K562 (cell line): ENCODE measurements at regions not wholly inside any gene's neighbourhood (a gene's known extent, or its start where the extent isn't known, plus 50 kb on each side); places are given as distances from the start of the nearest gene placed in this dataset.

ENCODE experiments used
- ATAC-seq: fragments of 200-7000 bp; cut with Tn5 transposase; 3 replicates; pipeline ENCODE4 v1.9.1; 2020; ENCODE audit warnings: moderate library complexity
- BruUV-seq: library from RNA; stranded (reverse); fragments of 400-500 nt; replicated peaks from 2 replicates; lab custom pipeline; 2021; lab: Mats Ljungman, UMichigan
- CTCF ChIA-PET: fragments of 300-600 bp; formaldehyde crosslinking; extraction: SDS; loops from one replicate; lab custom pipeline; 2021; ENCODE audit warnings: low intra/inter-chr PET ratio; lab: Yijun Ruan, JAX
- POLR2A ChIA-PET: fragments of 300-600, 350-650 bp; sonication (Branson Sonifier 250); formaldehyde crosslinking; extraction: SDS; loops from one replicate; lab custom pipeline; 2021; ENCODE audit warnings: antibody characterized with exemption, inconsistent platforms; lab: Yijun Ruan, JAX
- DNase-seq, 4 experiments: peaks; one replicate each; pipeline versions ENCODE4 v3.0.0 to v3.0.0-alpha.2; 2011 to 2018; ENCODE audit warnings: low spot score in 3 of 4, mixed read lengths in 3 of 4; ENCODE audit errors: extremely low read depth in 1 of 4
- FAIRE-seq: peaks from 2 replicates; lab custom pipeline; 2011; peaks lifted over from hg19 to GRCh38; lab: Jason Lieb, UNC
- H2AFZ ChIP-seq: 2 replicates; pipeline ENCODE4 v1.6.0; 2011; ENCODE audit warnings: low read depth, low read length, control low read depth, inconsistent platforms
- H3K27ac ChIP-seq: fragments of 200-600 bp; 3 replicates; pipeline ENCODE4 v1.8.0; 2011; ENCODE audit warnings: low read depth, mild to moderate bottlenecking, control low read depth, inconsistent platforms, low read length, moderate library complexity, mixed read lengths; ENCODE audit errors: extremely low read depth
- H3K27me3 ChIP-seq, 2 experiments: fragments of 300-600 bp in 1 of 2; 2 replicates in 1 of 2; 3 replicates in 1 of 2; pipeline versions ENCODE4 v1.6.0 to v1.8.0; 2011; ENCODE audit warnings: inconsistent platforms in 2 of 2, low read length in 2 of 2, mild to moderate bottlenecking in 1 of 2, mixed read lengths in 1 of 2, moderate library complexity in 1 of 2; ENCODE audit not compliant: control insufficient read depth in 2 of 2, insufficient read depth in 2 of 2
- H3K36me3 ChIP-seq: fragments of 300-600 bp; 3 replicates; pipeline ENCODE4 v1.8.0; 2011; ENCODE audit warnings: mild to moderate bottlenecking, low read length, inconsistent platforms; ENCODE audit not compliant: control insufficient read depth, insufficient read depth
- H3K4me1 ChIP-seq, 2 experiments: fragments of 200-600 bp in 1 of 2; replicated peaks in 1 of 2; 2 replicates in 1 of 2; 3 replicates in 1 of 2; pipeline versions ENCODE4 v1.5.1 to v1.8.0; 2011; ENCODE audit warnings: inconsistent platforms in 2 of 2, low read length in 2 of 2, mild to moderate bottlenecking in 1 of 2, mixed read lengths in 1 of 2, moderate library complexity in 1 of 2; ENCODE audit not compliant: control insufficient read depth in 2 of 2, insufficient read depth in 2 of 2
- H3K4me2 ChIP-seq: 2 replicates; pipeline ENCODE4 v1.6.1; 2011; ENCODE audit warnings: low read length, control low read depth, inconsistent platforms, mixed read lengths; ENCODE audit not compliant: insufficient read depth
- H3K4me3 ChIP-seq: fragments of 200-600 bp; sonication (generic), shearing (Covaris generic); 2 replicates; pipeline ENCODE4 v1.5.1; 2016; ENCODE audit warnings: control low read depth, inconsistent platforms
- H3K79me2 ChIP-seq: fragments of 200-600 bp; 3 replicates; pipeline ENCODE4 v1.8.0; 2011; ENCODE audit warnings: low read length, inconsistent platforms; ENCODE audit not compliant: control insufficient read depth, insufficient read depth
- H3K9ac ChIP-seq, 2 experiments: 2 replicates each; pipeline versions ENCODE4 v1.6.0 to v1.6.1; 2011; ENCODE audit warnings: low read depth in 2 of 2, low read length in 2 of 2, control low read depth in 1 of 2, inconsistent platforms in 1 of 2, mild to moderate bottlenecking in 1 of 2, mixed read lengths in 1 of 2; ENCODE audit not compliant: insufficient read depth in 1 of 2
- H3K9me1 ChIP-seq: one replicate; pipeline ENCODE4 v1.6.0; 2011; ENCODE audit warnings: inconsistent platforms, mild to moderate bottlenecking, low read length, moderate library complexity; ENCODE audit not compliant: control insufficient read depth, insufficient read depth
- H3K9me3 ChIP-seq: replicated peaks from 2 replicates; pipeline ENCODE4 v1.5.1; 2011; ENCODE audit warnings: low read depth, low read length, inconsistent platforms; ENCODE audit not compliant: control insufficient read depth, insufficient read depth
- H4K20me1 ChIP-seq: replicated peaks from 2 replicates; pipeline ENCODE4 v1.6.1; 2011; ENCODE audit warnings: low read length, inconsistent platforms, mixed read lengths; ENCODE audit not compliant: control insufficient read depth, insufficient read depth
- ARID1B ChIP-seq: fragments of 450-650 bp; IDR thresholded peaks from 2 replicates; pipeline ENCODE4 v1.6.1; 2016; ENCODE audit warnings: antibody characterized with exemption, mild to moderate bottlenecking, inconsistent platforms
- BRCA1 ChIP-seq, 2 experiments: fragments of 450-650 bp in 1 of 2; sonication (generic) in 1 of 2; formaldehyde crosslinking in 1 of 2; IDR thresholded peaks; 2 replicates each; pipeline versions ENCODE4 v1.5.0 to v1.6.1; 2017 to 2020; ENCODE audit warnings: mild to moderate bottlenecking in 1 of 2, missing genetic modification reagents in 1 of 2
- CHD2 ChIP-seq: IDR thresholded peaks from 2 replicates; pipeline ENCODE4 v1.6.1; 2011; ENCODE audit warnings: low read depth, low read length
- IRF2 ChIP-seq: sonication (generic); formaldehyde crosslinking; IDR thresholded peaks from 2 replicates; pipeline ENCODE4 v1.8.1; 2022; ENCODE audit warnings: mild to moderate bottlenecking, missing genetic modification reagents
- KHSRP ChIP-seq: fragments of 450-650 bp; IDR thresholded peaks from 2 replicates; pipeline ENCODE4 v1.6.1; 2017
- NCOR1 ChIP-seq: fragments of 450-650 bp; IDR thresholded peaks from 2 replicates; pipeline ENCODE4 v1.6.1; 2016; ENCODE audit warnings: mild to moderate bottlenecking, moderate library complexity
- PHF21A ChIP-seq: fragments of 450-650 bp; IDR thresholded peaks from 2 replicates; pipeline ENCODE4 v1.6.1; 2017; ENCODE audit warnings: low read depth, borderline replicate concordance
- SETDB1 ChIP-seq: IDR thresholded peaks from one replicate; pipeline ENCODE4 v1.6.1; 2012; ENCODE audit warnings: low read length, control low read depth, inconsistent platforms
- SIX5 ChIP-seq, 2 experiments: IDR thresholded peaks; 2 replicates each; pipeline ENCODE4 v1.6.1; 2011; ENCODE audit warnings: low read length in 2 of 2, borderline replicate concordance in 1 of 2, low read depth in 1 of 2, mild to moderate bottlenecking in 1 of 2, moderate library complexity in 1 of 2; ENCODE audit not compliant: insufficient read depth in 1 of 2
- SMARCA4 ChIP-seq: fragments of 450-650 bp; IDR thresholded peaks from 2 replicates; pipeline ENCODE4 v1.6.1; 2016
- SMARCA5 ChIP-seq: fragments of 450-650 bp; IDR thresholded peaks from 2 replicates; pipeline ENCODE4 v1.6.1; 2016
- SP1 ChIP-seq: sonication (generic); formaldehyde crosslinking; IDR thresholded peaks from 2 replicates; pipeline ENCODE4 v1.8.1; 2022; ENCODE audit warnings: mild to moderate bottlenecking, missing genetic modification reagents
- TEAD4 ChIP-seq, 2 experiments: sonication (generic) in 1 of 2; formaldehyde crosslinking in 1 of 2; IDR thresholded peaks; 2 replicates each; pipeline versions ENCODE4 v1.6.1 to v1.8.0; 2012 to 2022; ENCODE audit warnings: borderline replicate concordance in 1 of 2, inconsistent platforms in 1 of 2, low read length in 1 of 2, mild to moderate bottlenecking in 1 of 2, missing genetic modification reagents in 1 of 2
- ZNF217 ChIP-seq: sonication (generic); formaldehyde crosslinking; IDR thresholded peaks from 2 replicates; pipeline ENCODE4 v1.8.0; 2022; ENCODE audit warnings: mild to moderate bottlenecking, missing genetic modification reagents
- ZNF3 ChIP-seq: fragments of 250-450 bp; sonication (Bioruptor Pico); IDR thresholded peaks from 2 replicates; pipeline ENCODE4 v1.5.0; 2021; ENCODE audit warnings: mild to moderate bottlenecking, moderate library complexity
- ZNF444 ChIP-seq: fragments of 250-450 bp; sonication (Bioruptor Pico); IDR thresholded peaks from 2 replicates; pipeline ENCODE4 v1.4.0; 2020; ENCODE audit warnings: mild to moderate bottlenecking, moderate library complexity
- WGBS: fragments of 100-300 bp; shearing (Covaris generic); methylation state at CpG from one replicate; pipeline ENCODE4 v1.1.6; 2016; ENCODE audit warnings: low coverage, mixed read lengths; ENCODE audit not compliant: insufficient coverage; ENCODE audit errors: missing lambda C conversion rate; 5-methylcytosine and 5-hydroxymethylcytosine counted together
- in situ Hi-C: fragments of 300-500 bp; cut with MboI; formaldehyde crosslinking; loops from 4 replicates; pipeline ENCODE4 v1.15.0; 2018; ENCODE audit warnings: inconsistent platforms, mixed read lengths
- intact Hi-C: fragments of 100-400 bp; cut with micrococcal nuclease; formaldehyde crosslinking; loops from 2 replicates; pipeline ENCODE4 v1.14.2; 2022
- TF ChIP-seq, protein P1 (sequence below), 2 experiments: fragments of 450-650 bp; formaldehyde crosslinking in 1 of 2; IDR thresholded peaks; 2 replicates each; pipeline versions ENCODE4 v1.4.0 to v1.6.1; 2014 to 2020; ENCODE audit warnings: mild to moderate bottlenecking in 2 of 2, borderline replicate concordance in 1 of 2, low read depth in 1 of 2

- Histone ChIP-seq H3K9ac (no peak overlapping the region), H3K9me1 (no peaks in the 10 kb centered on the region), H3K27me3 (no peaks in the 10 kb centered on the region), H3K79me2 (no peaks in the 10 kb centered on the region), H3K9me3 (no peaks in the 10 kb centered on the region), H2AFZ (no peak overlapping the region), H3K4me2 (no peak overlapping the region), H3K27ac (no peak overlapping the region), H3K36me3 (no peaks in the 10 kb centered on the region), H3K4me3 (no peak overlapping the region), H3K4me1 (no peaks in the 10 kb centered on the region), H4K20me1 (no peaks in the 10 kb centered on the region; the same call in 1 of the 2 replicates)
- ChIA-PET CTCF (no interaction called here), POLR2A (interaction anchor here (0.6 kb wide), 1 partner anchor 259 kb away, joined by 3 read pairs; no protein-coding TSS in a partner anchor)
- ATAC-seq (no peak), DNase-seq (no peak), FAIRE-seq (no peak)
- WGBS, result 1% methylated on average over 8 of the region's 8 CpGs
- no TSS peak for BruUV-seq
- TF ChIP-seq ZNF217 (no peak), PHF21A (no peak), IRF2 (CRISPR knock-in tag) (no peak), ZNF444 (CRISPR knock-in tag) (no peak), KHSRP (no peak), SP1 (no peak), SMARCA4 (no peak), CHD2 (no peak), SETDB1 (no peak), ARID1B (no peak), NCOR1 (no peak), BRCA1 (IDR thresholded peaks at IDR 0.05) (no peak), BRCA1 (CRISPR knock-in tag; IDR thresholded peaks at IDR 0.05) (no peak), SIX5 (IDR thresholded peaks at IDR 0.05; ENCODE audit: borderline replicate concordance in 1 of 2, insufficient read depth in 1 of 2, low read depth in 1 of 2, low read length in 2 of 2) (no peak), TEAD4 (IDR thresholded peaks at IDR 0.05; ENCODE audit: low read length) (no peak), TEAD4 (CRISPR knock-in tag; IDR thresholded peaks at IDR 0.05; ENCODE audit: borderline replicate concordance) (no peak), ZNF3 (CRISPR knock-in tag) (no peak), SMARCA5 (no peak)
- TF ChIP-seq, protein P1, sequence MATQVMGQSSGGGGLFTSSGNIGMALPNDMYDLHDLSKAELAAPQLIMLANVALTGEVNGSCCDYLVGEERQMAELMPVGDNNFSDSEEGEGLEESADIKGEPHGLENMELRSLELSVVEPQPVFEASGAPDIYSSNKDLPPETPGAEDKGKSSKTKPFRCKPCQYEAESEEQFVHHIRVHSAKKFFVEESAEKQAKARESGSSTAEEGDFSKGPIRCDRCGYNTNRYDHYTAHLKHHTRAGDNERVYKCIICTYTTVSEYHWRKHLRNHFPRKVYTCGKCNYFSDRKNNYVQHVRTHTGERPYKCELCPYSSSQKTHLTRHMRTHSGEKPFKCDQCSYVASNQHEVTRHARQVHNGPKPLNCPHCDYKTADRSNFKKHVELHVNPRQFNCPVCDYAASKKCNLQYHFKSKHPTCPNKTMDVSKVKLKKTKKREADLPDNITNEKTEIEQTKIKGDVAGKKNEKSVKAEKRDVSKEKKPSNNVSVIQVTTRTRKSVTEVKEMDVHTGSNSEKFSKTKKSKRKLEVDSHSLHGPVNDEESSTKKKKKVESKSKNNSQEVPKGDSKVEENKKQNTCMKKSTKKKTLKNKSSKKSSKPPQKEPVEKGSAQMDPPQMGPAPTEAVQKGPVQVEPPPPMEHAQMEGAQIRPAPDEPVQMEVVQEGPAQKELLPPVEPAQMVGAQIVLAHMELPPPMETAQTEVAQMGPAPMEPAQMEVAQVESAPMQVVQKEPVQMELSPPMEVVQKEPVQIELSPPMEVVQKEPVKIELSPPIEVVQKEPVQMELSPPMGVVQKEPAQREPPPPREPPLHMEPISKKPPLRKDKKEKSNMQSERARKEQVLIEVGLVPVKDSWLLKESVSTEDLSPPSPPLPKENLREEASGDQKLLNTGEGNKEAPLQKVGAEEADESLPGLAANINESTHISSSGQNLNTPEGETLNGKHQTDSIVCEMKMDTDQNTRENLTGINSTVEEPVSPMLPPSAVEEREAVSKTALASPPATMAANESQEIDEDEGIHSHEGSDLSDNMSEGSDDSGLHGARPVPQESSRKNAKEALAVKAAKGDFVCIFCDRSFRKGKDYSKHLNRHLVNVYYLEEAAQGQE (IDR thresholded peaks at IDR 0.05; ENCODE audit: borderline replicate concordance), result no peak
- TF ChIP-seq, protein P1 (CRISPR knock-in tag; IDR thresholded peaks at IDR 0.05; ENCODE audit: low read depth), result no peak
- in situ Hi-C loops, result no loop called here
- intact Hi-C loops, result no loop called here
Observed at GRCh38 chr2:204228169-204228886, 291.8 kb downstream of the ICOS start.
